Ishikawa (cell line): ENCODE measurements at regions not wholly inside any gene's neighbourhood (a gene's known extent, or its start where the extent isn't known, plus 50 kb on each side); places are given as distances from the start of the nearest gene placed in this dataset.

Source experiments
- CEBPB ChIP-seq: IDR thresholded peaks from 2 replicates; pipeline ENCODE4 v1.6.1; 2012
- CREB1 ChIP-seq: IDR thresholded peaks from 2 replicates; pipeline ENCODE4 v1.6.1; 2012; ENCODE audit warnings: low read depth
- EGR1 ChIP-seq: IDR thresholded peaks from 2 replicates; pipeline ENCODE4 v1.6.1; 2012
- EP300 ChIP-seq: IDR thresholded peaks from 2 replicates; pipeline ENCODE4 v1.6.1; 2012; ENCODE audit warnings: borderline replicate concordance
- FOXM1 ChIP-seq: IDR thresholded peaks from 2 replicates; pipeline ENCODE4 v1.6.1; 2012; ENCODE audit warnings: low read depth, borderline replicate concordance
- NFIC ChIP-seq: IDR thresholded peaks from 2 replicates; pipeline ENCODE4 v1.6.1; 2012
- RAD21 ChIP-seq: IDR thresholded peaks from 2 replicates; pipeline ENCODE4 v1.6.1; 2012; ENCODE audit warnings: low read depth
- REST ChIP-seq: IDR thresholded peaks from 2 replicates; pipeline ENCODE4 v1.6.1; 2012; ENCODE audit warnings: low read depth, mild to moderate bottlenecking
- TAF1 ChIP-seq: IDR thresholded peaks from 2 replicates; pipeline ENCODE4 v1.6.1; 2012; ENCODE audit warnings: low read depth, mild to moderate bottlenecking
- TCF12 ChIP-seq: IDR thresholded peaks from 2 replicates; pipeline ENCODE4 v1.6.1; 2012; ENCODE audit warnings: low read depth
- TEAD4 ChIP-seq: IDR thresholded peaks from 2 replicates; pipeline ENCODE4 v1.6.1; 2012
- USF1 ChIP-seq: IDR thresholded peaks from 2 replicates; pipeline ENCODE4 v1.6.1; 2012
- YY1 ChIP-seq: IDR thresholded peaks from 2 replicates; pipeline ENCODE4 v1.6.1; 2012; ENCODE audit warnings: low read depth
- ZBTB7A ChIP-seq: IDR thresholded peaks from 2 replicates; pipeline ENCODE4 v1.6.1; 2012; ENCODE audit warnings: low read depth
- TF ChIP-seq, protein P1 (sequence below): IDR thresholded peaks from 2 replicates; pipeline ENCODE4 v1.6.1; 2012

DNA sequence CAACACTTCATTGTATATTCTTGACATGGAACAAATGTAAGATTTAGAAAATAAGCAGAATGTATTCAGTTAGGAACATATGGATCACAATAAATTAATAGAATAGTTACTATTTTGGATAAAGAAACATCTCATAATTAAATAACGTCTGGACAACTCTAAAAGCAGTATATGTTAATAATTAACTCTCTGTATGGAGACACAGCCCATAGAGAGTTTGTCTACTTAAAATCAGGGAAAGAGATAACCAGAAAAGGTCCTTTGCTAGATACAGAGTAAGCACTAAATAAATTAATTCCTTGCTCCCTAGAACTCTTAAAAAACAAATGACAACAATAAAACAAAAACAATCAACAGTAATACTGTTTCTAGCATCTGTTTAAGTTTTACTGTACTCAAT lies 184.4 kb upstream of the THSD7A start:
- no peak for TF ChIP-seq RAD21
- no peak for TF ChIP-seq FOXM1
- no peak for TF ChIP-seq EGR1
- TF ChIP-seq EP300: no peak
- TF ChIP-seq TAF1: no peak
- no peak for TF ChIP-seq TEAD4
- no peak for TF ChIP-seq REST
- no peak for TF ChIP-seq USF1
- TF ChIP-seq ZBTB7A: no peak
- no peak for TF ChIP-seq CREB1
- TF ChIP-seq, protein P1, sequence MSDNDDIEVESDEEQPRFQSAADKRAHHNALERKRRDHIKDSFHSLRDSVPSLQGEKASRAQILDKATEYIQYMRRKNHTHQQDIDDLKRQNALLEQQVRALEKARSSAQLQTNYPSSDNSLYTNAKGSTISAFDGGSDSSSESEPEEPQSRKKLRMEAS: no peak

GRCh38 chr7:12017046-12017445 lies 185.0 kb upstream of the THSD7A start:
- TF ChIP-seq NFIC: no peak
- TF ChIP-seq YY1: no peak
- no peak for TF ChIP-seq ZBTB7A
- TF ChIP-seq CREB1: no peak
- TF ChIP-seq USF1: no peak
- TF ChIP-seq EGR1: no peak
- TF ChIP-seq RAD21: no peak
- no peak for TF ChIP-seq FOXM1
- no peak for TF ChIP-seq TEAD4
- TF ChIP-seq EP300: no peak
- TF ChIP-seq, protein P1: no peak
- TF ChIP-seq REST: no peak
- no peak for TF ChIP-seq TCF12
- no peak for TF ChIP-seq TAF1
- TF ChIP-seq CEBPB: no peak

- TF ChIP-seq TEAD4: no peak
- TF ChIP-seq EGR1: no peak
- TF ChIP-seq TAF1: no peak
- no peak for TF ChIP-seq CEBPB
- no peak for TF ChIP-seq USF1
- no peak for TF ChIP-seq CREB1
- no peak for TF ChIP-seq FOXM1
- no peak for TF ChIP-seq ZBTB7A
- no peak for TF ChIP-seq REST
- TF ChIP-seq RAD21: no peak
- TF ChIP-seq YY1: no peak
- no peak for TF ChIP-seq TCF12
- TF ChIP-seq, protein P1: no peak
- no peak for TF ChIP-seq EP300
- TF ChIP-seq NFIC: no peak
Observed at GRCh38 chr7:12025246-12025645, 185.8 kb upstream of the TMEM106B start.

- TF ChIP-seq ZBTB7A (no peak), NFIC (no peak), TAF1 (no peak), FOXM1 (no peak), TCF12 (no peak), USF1 (no peak)
Observed at GRCh38 chr7:12028508-12028907, 182.6 kb upstream of the TMEM106B start.
